ENCODE measurements at regions not wholly inside any gene's neighbourhood (a gene's known extent, or its start where the extent isn't known, plus 50 kb on each side); places are given as distances from the start of the nearest gene placed in this dataset.
A peak's percentile ranks its signal among the peaks of the same experiment; 100 is the strongest.
"Not testable (repeated sequence)": the region's sequence is repeated elsewhere in the genome, so short reads cannot be mapped to it uniquely, and the experiment has no call there.

DNA sequence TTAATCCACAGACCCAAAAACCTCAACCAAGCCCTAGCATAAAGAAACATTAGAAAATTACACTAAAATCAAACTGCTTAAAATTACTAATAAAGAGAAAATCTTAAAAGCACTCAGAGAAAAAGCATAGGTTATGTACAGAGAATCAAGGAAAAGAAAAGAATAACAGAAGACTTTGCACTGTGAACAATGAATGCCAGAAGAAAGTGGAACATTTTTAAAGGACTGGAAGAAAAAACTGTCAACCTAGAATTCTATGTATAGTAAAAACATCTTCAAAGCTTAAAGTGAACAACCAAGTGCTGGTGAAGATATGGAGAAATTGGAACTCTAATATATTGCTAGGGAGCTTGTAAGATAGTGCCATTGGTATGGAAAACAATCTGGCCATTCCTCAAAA, 82.7 kb upstream of the SLC6A11 start:
- TF ChIP-seq, protein P1, sequence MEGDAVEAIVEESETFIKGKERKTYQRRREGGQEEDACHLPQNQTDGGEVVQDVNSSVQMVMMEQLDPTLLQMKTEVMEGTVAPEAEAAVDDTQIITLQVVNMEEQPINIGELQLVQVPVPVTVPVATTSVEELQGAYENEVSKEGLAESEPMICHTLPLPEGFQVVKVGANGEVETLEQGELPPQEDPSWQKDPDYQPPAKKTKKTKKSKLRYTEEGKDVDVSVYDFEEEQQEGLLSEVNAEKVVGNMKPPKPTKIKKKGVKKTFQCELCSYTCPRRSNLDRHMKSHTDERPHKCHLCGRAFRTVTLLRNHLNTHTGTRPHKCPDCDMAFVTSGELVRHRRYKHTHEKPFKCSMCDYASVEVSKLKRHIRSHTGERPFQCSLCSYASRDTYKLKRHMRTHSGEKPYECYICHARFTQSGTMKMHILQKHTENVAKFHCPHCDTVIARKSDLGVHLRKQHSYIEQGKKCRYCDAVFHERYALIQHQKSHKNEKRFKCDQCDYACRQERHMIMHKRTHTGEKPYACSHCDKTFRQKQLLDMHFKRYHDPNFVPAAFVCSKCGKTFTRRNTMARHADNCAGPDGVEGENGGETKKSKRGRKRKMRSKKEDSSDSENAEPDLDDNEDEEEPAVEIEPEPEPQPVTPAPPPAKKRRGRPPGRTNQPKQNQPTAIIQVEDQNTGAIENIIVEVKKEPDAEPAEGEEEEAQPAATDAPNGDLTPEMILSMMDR (IDR thresholded peaks at IDR 0.05; ENCODE audit: control insufficient read depth, extremely low read depth, insufficient read depth), result no peak
- DNase-seq (ENCODE audit: low read depth), result no peak
- no peak overlapping the region for H3K4me3 ChIP-seq (ENCODE audit: low read depth, low read length)

DNA sequence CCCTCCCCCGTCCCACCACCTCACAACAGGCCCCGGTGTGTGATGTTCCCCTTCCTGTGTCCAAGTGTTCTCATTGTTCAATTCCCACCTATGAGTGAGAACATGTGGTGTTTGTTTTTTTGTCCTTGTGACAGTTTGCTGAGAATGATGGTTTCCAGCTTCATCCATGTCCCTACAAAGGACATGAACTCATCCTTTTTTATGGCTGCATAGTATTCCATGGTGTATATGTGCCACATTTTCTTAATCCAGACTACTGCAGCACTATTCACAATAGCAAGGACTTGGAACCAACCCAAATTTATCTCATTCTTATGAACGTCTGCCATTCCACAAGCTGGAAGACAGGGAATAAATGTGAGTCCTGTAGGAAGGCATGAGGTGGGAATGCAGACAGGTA, 79.6 kb upstream of the SLC6A11 start:
- not testable (repeated sequence) for DNase-seq (ENCODE audit: low read depth)

DNA sequence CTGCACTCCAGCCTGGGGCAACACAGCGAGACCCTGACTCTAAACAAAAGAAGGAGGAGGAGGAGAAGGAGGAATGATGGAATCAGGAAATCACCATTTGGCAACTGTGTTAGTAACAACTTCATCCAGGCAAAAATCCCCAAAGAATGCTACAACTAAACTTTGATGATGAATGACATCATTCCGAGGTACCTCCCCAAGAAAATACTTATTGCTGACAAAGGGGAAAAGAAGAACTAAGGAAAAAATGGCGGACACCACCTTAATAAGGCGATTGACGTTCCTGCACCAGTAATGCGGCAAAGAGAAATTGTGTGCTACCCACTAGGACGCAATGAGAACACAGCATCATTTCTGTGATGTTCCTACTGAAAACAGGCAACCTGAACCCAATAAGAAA, 78.2 kb upstream of the SLC6A11 start:
- no peak for DNase-seq (ENCODE audit: low read depth)
- TF ChIP-seq, protein P1 (IDR thresholded peaks at IDR 0.05; ENCODE audit: control insufficient read depth, extremely low read depth, insufficient read depth), result no peak
- no peak overlapping the region for H3K4me3 ChIP-seq (ENCODE audit: low read depth, low read length)

More for the DNA sequence above, 79.6 kb upstream of the SLC6A11 start:
- not testable (repeated sequence) for H3K4me3 ChIP-seq (ENCODE audit: low read depth, low read length)

DNA sequence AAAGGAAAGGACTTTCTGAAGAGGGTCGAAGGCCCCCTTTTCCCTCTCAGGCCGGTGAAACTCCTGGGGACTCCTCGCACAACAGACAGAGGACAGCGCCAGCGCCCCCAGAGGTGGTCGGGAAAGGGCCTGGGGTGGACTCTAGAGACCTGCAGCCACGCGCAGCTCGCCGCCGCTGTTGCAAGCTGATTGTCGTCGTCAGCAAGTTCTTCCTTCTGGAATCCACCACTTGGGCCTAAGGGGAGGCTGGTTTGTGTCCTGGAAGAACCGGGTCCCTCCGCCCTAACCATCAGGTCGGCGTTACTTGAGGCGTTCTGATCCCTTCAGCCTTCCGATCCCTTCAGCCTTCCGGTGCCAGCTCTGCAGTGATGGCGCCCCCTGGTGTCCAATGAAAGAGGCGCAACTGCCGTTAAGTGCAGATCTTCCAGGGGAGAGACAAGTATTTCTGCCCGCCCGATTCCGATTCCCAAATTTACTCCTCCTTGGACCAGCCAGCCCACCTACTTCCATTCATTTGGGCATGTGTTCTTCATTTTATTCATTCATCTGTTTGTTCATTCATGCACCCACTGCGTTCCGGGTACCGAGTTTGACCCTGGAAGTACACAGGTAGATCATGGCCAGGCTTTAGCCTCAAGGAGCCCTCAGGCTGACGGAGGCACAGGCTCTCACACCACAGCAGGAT, 77.2 kb upstream of the SLC6A11 start:
- DNase-seq (ENCODE audit: low read depth), result peak; percentile 6
- no peak overlapping the region for H3K4me3 ChIP-seq (ENCODE audit: low read depth, low read length)
- TF ChIP-seq, protein P1 (IDR thresholded peaks at IDR 0.05; ENCODE audit: control insufficient read depth, extremely low read depth, insufficient read depth), result peak; percentile 89

DNA sequence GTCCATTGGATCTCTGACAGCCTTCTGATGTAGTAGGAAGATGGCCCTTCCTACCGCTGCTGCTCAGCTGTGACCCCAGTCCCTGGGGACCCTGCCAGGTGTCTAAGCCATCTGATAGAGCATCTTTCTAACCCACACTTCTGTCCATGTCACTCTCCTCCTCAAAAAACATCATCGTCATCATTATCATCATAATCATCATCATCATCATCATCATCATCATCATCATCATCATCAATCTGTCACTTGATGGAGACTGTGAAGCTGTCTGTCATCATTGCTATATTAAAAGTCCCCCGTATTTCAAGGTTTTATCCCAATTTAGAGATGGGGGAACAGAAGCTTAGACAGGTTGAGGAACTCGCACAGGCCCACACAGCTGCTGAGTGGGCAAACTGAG, 75.1 kb upstream of the SLC6A11 start:
- DNase-seq (ENCODE audit: low read depth), result no peak
- TF ChIP-seq, protein P1 (IDR thresholded peaks at IDR 0.05; ENCODE audit: control insufficient read depth, extremely low read depth, insufficient read depth), result no peak
- H3K4me3 ChIP-seq (ENCODE audit: low read depth, low read length), result no peak overlapping the region

DNA sequence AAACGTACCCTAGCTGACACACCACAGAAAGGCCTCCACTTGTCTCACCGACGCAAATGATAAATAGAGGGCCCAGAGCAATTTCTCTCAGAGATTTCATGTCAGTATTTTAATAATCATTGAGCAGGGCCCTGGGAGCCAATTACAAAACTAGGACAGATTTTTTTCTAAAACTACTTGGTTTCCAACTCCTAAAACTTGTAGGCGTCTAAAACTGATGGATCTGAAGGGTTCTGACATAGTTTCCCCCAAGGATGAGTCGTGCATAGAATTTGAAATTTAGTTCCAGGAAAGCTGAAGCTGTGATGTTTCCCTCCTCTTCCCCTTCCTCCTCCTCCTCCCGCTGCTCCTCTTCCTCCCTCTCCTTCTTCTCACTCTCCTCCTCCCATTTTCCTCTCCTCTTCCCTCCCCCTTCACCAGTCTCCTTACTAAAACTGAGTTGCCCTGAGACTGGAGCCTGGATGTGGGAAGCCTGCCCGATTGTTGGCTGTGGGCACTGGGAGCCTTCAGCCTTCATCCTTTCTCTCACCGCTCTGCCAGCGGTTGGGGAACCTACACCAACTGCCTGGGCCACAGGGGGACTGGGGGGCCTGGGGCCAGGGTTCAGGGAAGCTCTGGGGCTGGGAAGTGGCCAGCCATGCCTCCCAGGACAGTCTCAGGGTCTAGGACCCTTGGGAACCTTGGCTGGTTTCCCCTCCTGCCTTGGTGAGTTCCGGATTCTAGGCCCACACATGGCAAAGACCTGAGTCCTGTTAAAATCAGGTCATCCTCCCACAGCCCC, 73.9 kb upstream of the SLC6A11 start:
- no peak overlapping the region for H3K4me3 ChIP-seq (ENCODE audit: low read depth, low read length)
- no peak for DNase-seq (ENCODE audit: low read depth)
- TF ChIP-seq, protein P1 (IDR thresholded peaks at IDR 0.05; ENCODE audit: control insufficient read depth, extremely low read depth, insufficient read depth), result no peak

DNA sequence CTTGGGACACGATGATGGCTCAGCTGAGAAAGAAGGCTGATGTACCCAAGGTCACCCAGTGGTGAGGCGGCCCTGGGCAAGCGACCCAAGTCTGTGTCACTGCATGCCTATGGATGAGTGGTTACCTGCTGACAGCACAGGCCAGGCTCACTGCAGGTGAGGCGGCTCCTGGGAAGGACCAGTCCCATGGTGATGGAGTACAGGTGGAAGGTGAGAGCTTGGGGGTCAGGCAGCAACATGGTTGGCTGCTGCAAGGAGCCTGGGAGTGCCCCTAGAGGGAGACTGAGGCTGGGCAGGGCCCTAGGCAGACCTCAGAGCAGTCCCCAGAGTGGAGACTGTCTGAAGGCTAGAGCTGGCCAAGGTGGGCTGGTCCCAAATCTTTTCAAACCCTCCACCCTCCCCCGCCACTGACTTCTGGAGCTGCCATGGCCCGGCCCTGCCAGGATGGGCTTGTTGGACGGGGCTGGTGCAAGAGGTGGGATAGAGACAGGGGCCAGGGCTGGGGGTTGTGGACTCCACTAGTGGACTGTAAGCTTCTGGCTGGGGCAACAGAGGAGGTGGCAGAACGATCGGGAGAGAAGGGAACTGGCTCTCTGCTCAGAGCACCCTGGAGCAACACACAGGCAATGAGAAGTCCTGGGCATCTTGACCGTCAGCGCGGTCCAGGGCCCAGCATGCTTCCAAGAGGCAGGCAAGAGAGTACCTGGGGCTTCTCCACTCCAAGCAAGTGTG, 72.5 kb upstream of the SLC6A11 start:
- TF ChIP-seq, protein P1 (IDR thresholded peaks at IDR 0.05; ENCODE audit: control insufficient read depth, extremely low read depth, insufficient read depth), result no peak
- no peak overlapping the region for H3K4me3 ChIP-seq (ENCODE audit: low read depth, low read length)
- no peak for DNase-seq (ENCODE audit: low read depth)

All from LNCaP clone FGC (cell line).